ENCODE measurements at regions not wholly inside any gene's neighbourhood (a gene's known extent, or its start where the extent isn't known, plus 50 kb on each side); places are given as distances from the start of the nearest gene placed in this dataset.
A peak's percentile ranks its signal among the peaks of the same experiment; 100 is the strongest.

GRCh38 chrX:39866229-39866628 lies 231.5 kb downstream of the BCOR start:
- H3K9me3 ChIP-seq, result peaks cover 0 to 3% (median 0%) of the 10 kb centered on the region in 11 donors
- no peaks in the 10 kb centered on the region for H3K36me3 ChIP-seq
- no peak overlapping the region for H3K27ac ChIP-seq
- H3K27me3 ChIP-seq, result peaks cover 0 to 9% (median 0%) of the 10 kb centered on the region in 7 donors
- TF ChIP-seq, protein P1, sequence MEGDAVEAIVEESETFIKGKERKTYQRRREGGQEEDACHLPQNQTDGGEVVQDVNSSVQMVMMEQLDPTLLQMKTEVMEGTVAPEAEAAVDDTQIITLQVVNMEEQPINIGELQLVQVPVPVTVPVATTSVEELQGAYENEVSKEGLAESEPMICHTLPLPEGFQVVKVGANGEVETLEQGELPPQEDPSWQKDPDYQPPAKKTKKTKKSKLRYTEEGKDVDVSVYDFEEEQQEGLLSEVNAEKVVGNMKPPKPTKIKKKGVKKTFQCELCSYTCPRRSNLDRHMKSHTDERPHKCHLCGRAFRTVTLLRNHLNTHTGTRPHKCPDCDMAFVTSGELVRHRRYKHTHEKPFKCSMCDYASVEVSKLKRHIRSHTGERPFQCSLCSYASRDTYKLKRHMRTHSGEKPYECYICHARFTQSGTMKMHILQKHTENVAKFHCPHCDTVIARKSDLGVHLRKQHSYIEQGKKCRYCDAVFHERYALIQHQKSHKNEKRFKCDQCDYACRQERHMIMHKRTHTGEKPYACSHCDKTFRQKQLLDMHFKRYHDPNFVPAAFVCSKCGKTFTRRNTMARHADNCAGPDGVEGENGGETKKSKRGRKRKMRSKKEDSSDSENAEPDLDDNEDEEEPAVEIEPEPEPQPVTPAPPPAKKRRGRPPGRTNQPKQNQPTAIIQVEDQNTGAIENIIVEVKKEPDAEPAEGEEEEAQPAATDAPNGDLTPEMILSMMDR (IDR thresholded peaks at IDR 0.05), result no peak
- H3K4me1 ChIP-seq, result no peaks in the 10 kb centered on the region
- WGBS, 2 donors, result 70 to 79% methylated on average over 2 to 4 of the region's 4 CpGs
- intact Hi-C loops (cut with DNase I), result no loop called here
- H3K4me3 ChIP-seq, result no peak overlapping the region
- no peak for ATAC-seq
- DNase-seq, result no peak

GRCh38 chrX:39869846-39870601 lies 227.7 kb downstream of the BCOR start:
- H3K9me3 ChIP-seq, result no peaks in the 10 kb centered on the region
- TF ChIP-seq, protein P1 (IDR thresholded peaks at IDR 0.05), result no peak
- H3K4me1 ChIP-seq, result no peaks in the 10 kb centered on the region
- no peak overlapping the region for H3K4me3 ChIP-seq
- H3K27me3 ChIP-seq, result peaks cover 0 to 10% (median 0%) of the 10 kb centered on the region in 7 donors
- 60 to 68% methylated on average over 7 of the region's 7 CpGs for WGBS, 2 donors
- intact Hi-C loops (cut with DNase I), result no loop called here
- H3K36me3 ChIP-seq, result no peaks in the 10 kb centered on the region
- no peak overlapping the region for H3K27ac ChIP-seq
- DNase-seq (no peak), ATAC-seq (no peak)

GRCh38 chrX:39871648-39872047 lies 226.1 kb downstream of the BCOR start:
- Histone ChIP-seq H3K36me3 (no peaks in the 10 kb centered on the region), H3K27ac (no peak overlapping the region), H3K27me3 (peaks cover 0 to 23% (median 0%) of the 10 kb centered on the region in 7 donors), H3K4me1 (no peaks in the 10 kb centered on the region), H3K9me3 (no peaks in the 10 kb centered on the region), H3K4me3 (no peak overlapping the region)
- DNase-seq, result no peak
- 61 to 69% methylated on average over 8 of the region's 8 CpGs for WGBS, 2 donors
- TF ChIP-seq, protein P1 (IDR thresholded peaks at IDR 0.05), result no peak
- peak in 6 of 8 donors; percentile 18 to 61 (median 39) for ATAC-seq
- intact Hi-C loops (cut with DNase I), result no loop called here

DNA sequence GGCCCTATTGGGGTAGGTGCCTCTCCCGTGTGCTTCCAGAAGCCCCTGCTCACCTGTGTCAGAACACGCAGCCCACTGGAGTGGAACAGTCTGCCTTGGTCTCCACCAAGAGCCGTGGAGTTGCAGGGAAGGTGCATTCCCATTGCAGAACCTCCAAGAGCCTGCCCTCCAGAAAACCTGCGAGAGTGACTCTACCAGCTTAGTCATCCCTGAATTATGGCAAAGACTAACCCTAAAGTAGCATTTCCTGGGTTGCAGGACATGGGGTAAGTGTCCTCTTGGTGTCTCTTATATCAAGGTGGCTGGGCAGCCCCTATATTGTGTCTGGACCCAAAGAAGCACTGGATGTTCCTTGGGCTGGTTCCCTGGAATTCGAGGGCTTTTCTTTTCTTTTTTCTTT lies 224.6 kb downstream of the BCOR start:
- intact Hi-C loops (cut with DNase I), result no loop called here
- H3K4me1 ChIP-seq, result no peaks in the 10 kb centered on the region
- no peaks in the 10 kb centered on the region for H3K9me3 ChIP-seq
- no peak for DNase-seq
- ATAC-seq, result no peak
- WGBS, 2 donors, result 96 to 98% methylated on average over 5 of the region's 5 CpGs
- H3K36me3 ChIP-seq, result no peaks in the 10 kb centered on the region
- no peak overlapping the region for H3K27ac ChIP-seq
- H3K4me3 ChIP-seq, result no peak overlapping the region
- TF ChIP-seq, protein P1 (IDR thresholded peaks at IDR 0.05), result no peak
- peaks cover 0 to 33% (median 0%) of the 10 kb centered on the region in 7 donors for H3K27me3 ChIP-seq

Measured in heart right ventricle (tissue), 16 donors.